Heart left ventricle (tissue), 13 donors: ENCODE measurements at regions not wholly inside any gene's neighbourhood (a gene's known extent, or its start where the extent isn't known, plus 50 kb on each side); places are given as distances from the start of the nearest gene placed in this dataset.

ENCODE experiments used
- CTCF ChIP-seq, 12 donors: fragments of 200-600 bp; sonication (generic) in 4 of 12; IDR thresholded peaks; one replicate each; pipeline versions ENCODE4 v1.5.0 to v1.8.0; 2018 to 2022; ENCODE audit warnings: antibody characterized with exemption in 12 of 12, mild to moderate bottlenecking in 5 of 12
- POLR2A ChIP-seq, 2 donors: fragments of 450-650 bp; IDR thresholded peaks; one replicate each; pipeline ENCODE4 v1.6.1; 2017; ENCODE audit warnings: antibody characterized with exemption in 2 of 2, mild to moderate bottlenecking in 2 of 2, moderate library complexity in 2 of 2
- donor health status: ischemic (EF 13 %, LVEDD 7.1; RV severe dilation, severe dysfunction).
- donor health status: DM: no; HTN: yes; CAD: no.
- donor health status: DM: no; HTN: no; CAD: no.
- donor health status: ischemic (EF 25% LVEDD 6.9; RV normal size, moderate dysfunction).
- donor health status: ischemic (EF 25% LVEDD 5.7; RV mildly dilated, moderate dysfunction).
- donor health status: ischemic (EF 35%, LVEDD 5.7; RV mildly dilated, moderate dysfunction).
- donor health status: nonischemic (EF 11% LVEDD 7.7; RV severe dilation, severe dysfunction).
- donor health status: DM: yes; HTN: yes; CAD: no.
- donor health status: PGD.
- donor health status: ischemic (EF 29% LVEDD 5.4; RV normal size, mild dysfunction).
- donor health status: nonischemic (EF 23%, LVEDD 6.1; RV moderate dilation, normal function).

- TF ChIP-seq CTCF (IDR thresholded peaks at IDR 0.05) (no peak), POLR2A (IDR thresholded peaks at IDR 0.05) (no peak)
These were observed 2382.2 kb downstream of the TP53TG3F start for GRCh38 chr16:35841632-35842031.
